ENCODE measurements at regions not wholly inside any gene's neighbourhood (a gene's known extent, or its start where the extent isn't known, plus 50 kb on each side); places are given as distances from the start of the nearest gene placed in this dataset.
A peak's percentile ranks its signal among the peaks of the same experiment; 100 is the strongest.
"Not testable (repeated sequence)": the region's sequence is repeated elsewhere in the genome, so short reads cannot be mapped to it uniquely, and the experiment has no call there.

GRCh38 chr10:78212060-78212785 is 178.6 kb downstream of the RPS24 start:
- DNase-seq: no peak

DNA sequence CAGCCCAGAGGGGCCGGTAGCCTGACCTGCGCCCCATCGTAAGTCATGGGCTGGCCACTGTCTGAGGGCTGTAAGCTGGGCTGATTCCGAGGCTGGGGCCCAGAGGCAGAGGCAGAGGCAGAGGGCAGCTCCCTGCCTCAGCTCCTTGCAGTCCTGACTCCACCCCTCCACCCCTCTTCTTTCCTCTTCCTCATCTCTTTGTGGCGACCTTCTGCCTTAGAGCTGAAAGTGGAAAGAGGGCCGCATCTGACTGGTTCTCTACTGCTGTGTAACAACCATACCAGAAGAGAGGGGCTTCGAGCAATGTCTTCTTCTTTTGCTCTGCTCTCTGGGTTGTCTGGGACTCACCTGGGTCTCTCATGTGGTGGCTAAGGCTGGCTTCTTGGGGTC is 179.1 kb downstream of the RPS24 start:
- no peak for DNase-seq

- DNase-seq: no peak
These were observed 181.3 kb downstream of the RPS24 start for GRCh38 chr10:78214955-78215354.

DNA sequence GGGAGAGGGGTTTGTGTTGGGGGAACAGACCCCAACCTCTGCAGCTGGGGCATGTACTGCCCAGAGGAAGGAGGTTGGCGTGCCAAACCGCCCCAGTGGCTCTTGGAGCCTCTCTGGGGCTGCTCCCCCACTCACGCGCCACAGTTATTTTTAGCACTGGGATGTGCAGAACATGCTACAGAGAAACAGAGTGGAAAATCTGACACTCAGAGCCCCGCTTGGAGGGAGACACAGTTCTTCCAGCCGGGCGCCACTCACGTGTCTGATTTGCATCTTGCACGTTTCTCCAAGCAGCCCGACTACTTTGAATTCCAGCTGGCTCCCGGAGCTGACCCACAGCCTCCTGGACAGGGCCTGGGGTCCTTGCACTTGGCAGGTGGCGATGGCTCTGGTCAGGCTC is 182.0 kb downstream of the RPS24 start:
- DNase-seq: peak; percentile 5

DNA sequence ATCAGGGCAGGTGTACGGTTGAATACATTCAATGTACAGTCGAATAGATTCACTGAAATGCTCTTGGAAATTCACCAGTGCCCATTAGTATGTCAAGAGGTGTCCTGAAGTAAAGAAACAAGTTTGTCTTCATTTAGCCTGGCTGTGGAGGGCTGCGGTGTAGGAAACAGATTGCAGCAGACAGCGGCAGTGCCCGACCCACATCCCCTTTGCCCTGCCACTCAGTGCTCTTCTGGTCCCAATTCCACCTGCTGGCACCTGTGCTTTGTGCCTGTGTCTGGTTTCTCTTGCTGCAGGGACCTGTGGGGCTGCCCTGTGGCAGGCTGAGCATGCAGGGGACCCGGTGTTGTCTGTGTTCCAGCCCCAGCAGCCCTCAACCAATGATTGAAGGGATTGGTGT is 183.7 kb downstream of the RPS24 start:
- no peak for DNase-seq

DNA sequence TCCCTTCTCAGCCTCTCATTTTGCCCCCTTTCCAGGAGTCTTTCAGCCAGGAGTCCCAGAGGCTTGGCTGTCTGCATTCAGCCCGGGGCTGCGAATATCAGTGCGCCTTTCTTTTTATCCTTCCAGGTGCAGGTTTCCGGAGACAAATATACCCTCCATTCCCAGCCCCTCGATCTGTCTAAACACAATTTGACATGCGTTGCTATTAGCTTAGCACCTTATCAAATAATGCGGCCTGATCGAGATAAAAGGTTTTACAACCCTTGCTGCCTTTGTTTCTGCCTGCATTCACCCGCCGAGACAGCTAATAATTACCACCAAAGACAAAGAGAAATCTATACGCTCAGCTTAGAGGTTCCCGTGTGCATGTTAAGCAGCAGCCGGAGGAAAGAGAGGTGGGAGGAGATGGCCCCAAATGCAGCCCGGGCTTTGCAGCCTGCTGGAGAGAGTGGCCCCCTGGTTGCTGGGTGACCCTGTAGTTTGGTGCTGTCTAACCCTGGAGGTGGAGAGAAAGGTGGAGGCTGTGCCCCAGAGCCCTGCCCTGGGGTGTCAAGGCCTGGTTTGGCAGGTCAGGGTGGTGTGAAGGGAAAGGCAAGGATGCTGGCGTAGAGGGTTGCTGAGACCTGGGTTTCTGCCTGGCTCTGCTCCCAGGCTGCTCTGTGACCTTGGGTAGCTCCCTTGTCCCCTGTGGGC is 185.3 kb downstream of the RPS24 start:
- no peak for DNase-seq

DNA sequence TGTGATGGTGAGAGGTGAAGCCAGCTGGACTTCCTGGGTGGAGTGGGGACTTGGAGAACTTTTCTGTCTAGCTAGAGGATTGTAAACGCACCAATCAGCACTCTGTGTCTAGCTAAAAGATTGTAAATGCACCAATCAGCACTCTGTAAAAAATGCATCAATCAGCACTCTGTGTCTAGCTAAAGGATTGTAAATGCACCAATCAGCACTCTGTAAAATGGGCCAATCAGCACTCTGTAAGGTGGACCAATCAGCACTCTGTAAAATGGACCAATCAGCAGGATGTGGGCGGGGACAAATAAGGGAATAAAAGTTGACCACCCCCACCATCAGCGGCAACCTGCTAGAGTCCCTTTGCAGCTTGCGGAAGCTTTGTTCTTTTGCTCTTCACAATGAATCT is 185.9 kb downstream of the RPS24 start:
- not testable (repeated sequence) for DNase-seq

DNA sequence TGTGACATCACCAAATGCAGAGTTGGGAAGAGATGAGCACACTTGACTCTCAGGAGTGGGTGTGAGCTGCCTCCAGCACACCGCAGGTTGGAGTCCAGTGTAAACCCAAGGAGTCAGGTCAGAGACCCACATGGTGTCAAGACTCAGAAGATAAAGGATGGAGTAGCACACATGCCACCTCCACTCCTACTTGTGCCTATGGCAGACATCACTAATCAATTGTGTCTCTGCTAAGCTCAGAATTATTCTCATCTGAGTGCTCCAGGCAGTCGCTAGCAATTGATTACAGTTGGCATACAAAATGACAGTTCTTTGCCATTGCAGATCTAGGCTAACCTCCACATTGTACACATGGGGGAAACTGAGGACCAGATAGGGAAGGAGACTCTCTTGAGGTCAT is 187.1 kb downstream of the RPS24 start:
- no peak for DNase-seq

DNA sequence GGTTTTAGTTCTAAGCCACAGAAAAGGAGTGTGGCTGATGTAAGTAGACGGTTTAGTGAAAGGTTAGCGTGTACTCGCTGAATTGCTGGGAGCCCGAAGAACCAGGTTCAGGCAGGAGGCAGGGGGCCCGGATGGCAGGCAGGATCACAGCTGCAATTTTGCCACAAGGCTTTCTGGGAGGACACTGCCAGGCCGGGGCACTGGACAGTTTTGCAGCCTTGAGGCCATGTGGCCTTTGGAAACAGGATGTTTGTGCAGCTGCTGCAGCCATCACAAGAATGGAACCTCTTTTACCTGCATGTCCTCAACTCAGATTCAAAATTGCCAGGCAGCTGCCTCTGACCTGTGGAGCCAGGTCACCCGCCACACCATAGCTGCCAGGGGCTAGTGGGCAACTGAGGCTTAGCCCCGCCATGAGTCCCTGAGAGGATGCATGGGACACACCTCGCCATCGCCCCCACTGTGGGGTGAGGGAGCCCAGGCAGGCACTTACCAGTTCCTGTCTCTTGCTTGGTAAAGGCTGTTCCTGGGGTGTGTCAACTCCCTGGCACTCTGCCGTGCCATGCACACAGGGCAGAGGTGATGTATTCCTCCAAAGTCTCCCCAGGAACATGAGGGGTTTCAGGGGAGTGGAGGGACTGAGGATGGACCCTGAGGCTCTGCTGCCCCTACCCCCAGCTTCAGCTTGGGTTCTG is 188.6 kb downstream of the RPS24 start:
- no peak for DNase-seq

- no peak for DNase-seq
These were observed 189.4 kb downstream of the RPS24 start for GRCh38 chr10:78223088-78223487.

- DNase-seq: no peak
These were observed 190.9 kb downstream of the RPS24 start for GRCh38 chr10:78224602-78225001.

DNA sequence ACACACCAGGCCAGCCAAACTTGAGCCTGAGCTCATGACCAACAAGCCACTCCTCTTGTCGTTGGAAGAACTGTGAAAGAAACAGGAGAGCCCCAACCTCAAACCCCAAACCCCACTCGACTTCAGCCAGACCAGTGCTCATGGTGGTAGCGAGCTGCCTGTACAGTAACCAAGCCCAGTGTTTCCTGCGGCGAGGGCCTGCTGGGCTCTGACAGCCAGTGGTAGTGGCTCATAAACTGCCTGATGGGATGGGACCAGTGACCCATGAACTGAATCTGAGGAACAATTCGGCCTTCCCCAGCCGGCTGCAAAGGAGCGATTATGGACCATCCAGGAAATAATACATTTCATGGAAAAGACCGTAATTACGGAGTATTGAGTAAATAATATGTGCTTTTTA is 191.9 kb downstream of the RPS24 start:
- no peak for DNase-seq

DNA sequence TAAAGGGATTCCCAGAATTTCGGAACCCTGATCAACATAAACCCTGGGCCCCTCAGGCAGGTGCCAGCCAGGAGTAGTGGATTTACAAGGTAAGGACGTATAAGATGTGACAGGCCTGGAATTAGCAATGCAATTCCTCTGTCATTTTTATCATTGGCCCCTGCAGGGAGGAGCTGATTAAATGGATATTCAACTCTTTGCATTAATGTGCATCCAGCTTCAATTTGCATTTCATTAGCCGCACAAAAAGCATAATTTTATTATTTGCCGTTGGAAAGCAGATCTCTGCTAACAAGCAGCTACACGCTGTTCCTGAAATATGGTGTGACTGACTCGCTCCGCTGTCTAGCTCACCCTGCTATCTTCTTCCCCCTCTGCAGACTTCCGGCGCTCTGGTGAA is 195.8 kb downstream of the RPS24 start:
- DNase-seq: no peak

DNA sequence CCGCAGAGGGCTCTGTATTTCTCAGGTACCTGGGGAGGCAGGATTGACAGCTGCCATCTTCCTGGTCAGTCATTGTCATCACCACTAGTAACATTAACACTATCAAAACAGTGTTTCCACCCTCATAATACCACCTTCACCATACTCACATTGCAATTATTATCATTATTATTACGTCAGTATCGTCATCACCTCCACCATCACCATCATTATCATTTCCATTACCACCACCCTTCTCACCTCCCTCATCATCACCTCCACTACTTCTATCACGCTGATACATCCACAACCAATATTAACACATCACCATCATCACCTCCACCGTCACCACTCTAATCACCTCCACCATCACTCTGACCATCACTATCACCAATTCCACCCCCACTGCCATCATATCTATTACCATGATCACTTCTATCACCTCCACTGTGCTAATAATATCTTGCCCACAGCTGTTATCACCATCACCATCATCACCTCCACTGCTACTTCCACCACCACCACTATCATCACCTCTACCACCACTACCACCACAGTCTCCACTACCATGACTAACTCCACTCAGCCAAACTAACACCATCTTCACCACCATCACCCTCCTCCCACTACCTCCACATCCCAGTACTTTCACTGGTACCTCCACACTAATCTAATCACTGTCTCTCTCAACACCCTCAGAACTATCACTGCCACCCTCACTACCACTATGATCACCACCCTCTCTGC is 196.4 kb downstream of the RPS24 start:
- no peak for DNase-seq

DNA sequence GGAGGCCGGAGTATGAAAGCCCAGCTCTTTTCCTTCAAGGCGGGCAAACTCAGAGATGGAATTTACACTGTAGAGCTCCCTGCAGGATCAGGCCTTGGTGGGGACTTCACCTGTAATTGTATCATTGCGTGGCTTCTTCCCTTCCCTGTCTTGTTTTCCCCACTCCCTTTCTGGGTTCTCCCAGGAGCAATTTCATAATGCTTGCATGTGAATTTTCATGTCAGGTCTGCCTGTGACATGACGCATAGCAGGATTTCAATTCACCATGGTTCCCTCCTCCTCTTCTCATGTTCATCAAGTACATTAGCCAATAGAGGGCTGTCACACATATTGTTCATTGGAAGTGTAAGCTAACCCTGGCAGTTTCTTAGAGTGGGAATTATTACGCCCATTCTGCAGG is 197.7 kb downstream of the RPS24 start:
- no peak for DNase-seq

DNA sequence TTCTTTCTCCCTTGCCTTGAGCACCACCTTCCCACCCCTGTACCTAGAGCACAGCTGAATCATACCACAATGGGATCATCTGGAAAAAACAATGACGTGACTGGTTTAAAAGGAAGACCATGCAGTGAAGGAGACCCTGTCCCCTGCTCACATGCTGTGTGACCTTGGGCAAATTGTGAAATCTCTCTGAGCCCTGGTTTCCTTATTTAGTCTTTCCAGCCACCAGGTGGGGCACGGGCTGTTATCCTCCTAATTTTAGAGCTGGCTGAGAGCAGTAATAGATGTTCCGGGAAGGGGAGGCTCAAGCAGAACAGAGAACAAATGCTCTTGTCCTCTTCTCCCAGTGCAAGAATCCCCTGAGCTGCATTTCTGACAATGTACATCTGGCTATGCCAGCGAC is 198.3 kb downstream of the RPS24 start:
- DNase-seq: no peak

DNA sequence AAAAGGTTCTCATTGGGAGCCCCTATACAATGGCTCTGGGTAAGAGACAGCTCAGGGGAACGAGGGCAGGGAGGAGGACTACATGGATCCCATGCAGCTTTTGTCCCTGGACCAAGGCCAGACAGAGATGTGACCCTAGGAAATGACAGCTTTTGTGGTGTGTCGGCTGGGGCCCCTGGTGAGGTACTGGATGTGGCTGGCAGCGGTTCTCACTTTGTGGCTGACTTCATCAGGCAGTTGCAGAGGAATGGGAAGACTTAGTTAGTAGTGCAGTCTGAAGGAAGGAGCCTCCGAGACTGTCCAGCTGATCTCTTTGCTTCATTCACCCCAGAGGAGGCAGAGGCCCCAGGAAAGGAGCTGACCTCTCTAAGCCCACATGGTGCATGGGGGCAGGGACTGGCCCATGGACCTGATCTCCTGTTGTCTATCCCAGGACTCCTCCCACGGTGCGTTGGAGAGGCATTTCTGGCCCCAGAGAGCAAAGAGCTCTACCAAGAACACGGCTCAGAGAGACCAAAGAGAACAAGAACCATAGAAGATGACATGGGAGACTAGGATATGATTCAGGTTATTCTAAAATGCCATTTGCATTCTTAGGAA is 202.9 kb downstream of the RPS24 start:
- no peak for DNase-seq

DNA sequence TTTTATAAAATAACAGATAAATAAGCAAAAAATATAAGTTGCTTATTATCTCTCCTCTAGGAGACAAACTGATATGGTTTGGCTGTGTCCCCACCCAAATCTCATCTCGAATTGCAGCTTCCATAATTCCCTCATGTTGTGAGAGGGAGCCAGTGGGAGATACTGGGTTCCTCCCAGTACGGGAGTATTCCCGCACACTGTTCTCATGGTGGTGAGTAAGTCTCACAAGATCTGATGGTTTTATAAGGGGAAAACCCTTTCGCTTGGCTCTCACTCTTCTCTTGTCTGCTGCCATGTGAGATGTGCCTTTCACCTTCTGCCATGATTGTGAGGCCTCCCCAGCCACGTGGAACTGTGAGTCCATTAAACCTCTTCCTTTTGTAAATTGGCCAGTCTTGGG is 204.3 kb downstream of the RPS24 start:
- DNase-seq: not testable (repeated sequence)

GRCh38 chr10:78247266-78247665 is 213.6 kb downstream of the RPS24 start:
- DNase-seq: no peak

DNA sequence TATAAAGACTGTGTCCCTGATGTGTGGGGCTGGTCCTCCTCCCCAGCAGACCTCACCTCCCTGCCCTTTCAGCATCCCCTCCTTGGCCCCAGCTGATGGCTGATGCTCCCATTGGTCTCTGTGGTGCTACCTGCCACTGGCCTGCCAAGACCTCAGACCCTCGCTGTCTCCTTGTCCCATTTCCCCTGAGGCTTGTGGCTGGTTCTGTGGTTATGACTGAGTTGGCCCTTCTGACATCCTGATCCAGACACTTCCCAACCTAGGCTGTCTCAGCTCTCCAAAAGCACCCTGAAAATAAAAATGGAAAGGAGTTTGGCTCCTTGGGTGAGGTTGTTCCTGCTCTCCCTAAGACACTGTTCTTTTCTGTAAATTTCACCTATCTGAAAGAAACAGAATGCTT is 214.2 kb downstream of the RPS24 start:
- DNase-seq: no peak

DNA sequence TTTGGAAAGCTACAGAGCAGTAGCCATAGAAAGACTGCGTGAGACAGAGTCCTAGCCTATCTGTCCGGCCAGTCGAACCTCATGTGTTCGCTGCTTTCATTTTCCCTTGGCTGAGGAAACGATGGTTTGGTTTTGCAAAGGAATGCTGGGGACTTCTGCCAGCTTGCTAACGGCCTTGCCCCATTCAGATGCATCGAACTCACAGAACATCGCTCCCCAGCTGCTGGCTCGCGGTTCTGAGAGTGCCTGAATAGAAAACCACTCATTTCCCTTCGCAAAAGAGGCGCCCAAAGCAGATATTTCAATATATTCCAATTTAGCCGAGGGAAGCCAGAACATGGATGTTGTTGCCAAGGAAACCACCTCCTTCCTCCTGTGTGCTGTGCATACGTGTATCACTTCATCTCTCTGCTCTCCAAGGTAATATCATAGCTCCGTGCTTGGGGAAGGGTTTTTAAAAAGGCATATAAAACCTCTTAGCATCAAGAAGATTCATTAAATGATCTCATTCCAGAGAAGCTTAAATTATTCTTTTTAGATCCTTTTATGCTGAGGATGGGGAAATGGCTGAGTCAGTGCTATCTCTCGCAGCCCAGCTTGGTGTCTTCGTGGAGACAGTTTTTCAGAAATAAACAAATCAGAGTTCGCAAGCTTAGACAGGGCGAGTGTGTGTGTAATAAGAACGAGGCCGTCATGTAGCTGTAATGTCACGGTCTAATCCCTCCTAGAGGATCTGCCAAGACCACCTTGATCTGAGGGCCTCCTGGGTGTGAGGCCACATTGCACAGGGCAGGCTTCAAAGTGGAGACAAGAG is 215.2 kb downstream of the RPS24 start:
- no peak for DNase-seq

DNA sequence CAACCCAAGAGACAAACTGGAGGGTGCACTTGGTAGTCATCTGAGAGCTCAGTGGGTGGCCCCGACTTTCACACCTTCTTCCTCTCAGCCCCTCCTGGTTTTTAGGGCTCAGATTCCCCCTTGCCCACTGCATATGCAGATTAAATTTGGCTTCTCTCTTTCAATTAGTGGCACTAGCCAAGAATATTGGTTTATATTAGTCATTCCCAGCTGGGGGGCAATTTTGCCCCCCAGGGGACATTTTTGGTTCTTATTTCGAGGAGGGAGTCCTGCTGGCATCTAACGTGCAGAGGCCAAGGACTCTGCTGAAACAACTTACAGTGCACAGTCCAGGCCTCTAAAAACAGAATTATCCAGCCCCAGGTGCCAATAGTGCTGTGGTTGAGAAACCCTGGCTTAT is 216.0 kb downstream of the RPS24 start:
- DNase-seq: no peak

Measured in stimulated activated CD4-positive, alpha-beta T cell treated with anti-CD3 and anti-CD28 coated beads, Interleukin-4, amount 100 ng/mL, for 24 hours (primary cell).